NCI-H2171 treated with DMSO at 0.1 percent for 48 hours (cell line): ENCODE measurements at regions not wholly inside any gene's neighbourhood (a gene's known extent, or its start where the extent isn't known, plus 50 kb on each side); places are given as distances from the start of the nearest gene placed in this dataset.
"Not testable (repeated sequence)": the region's sequence is repeated elsewhere in the genome, so short reads cannot be mapped to it uniquely, and the experiment has no call there.

ENCODE experiments used
- DNase-seq: peaks from one replicate; lab custom pipeline; 2025; lab: John Stamatoyannopoulos, UW

- DNase-seq = peak; percentile 31
Measured at GRCh38 chr11:87878373-87878825, 296.8 kb downstream of the RAB38 start.

GRCh38 chr11:87871056-87871455 is 304.2 kb downstream of the RAB38 start:
- DNase-seq = peak; percentile 66

GRCh38 chr11:87870086-87870485 is 305.2 kb downstream of the RAB38 start:
- DNase-seq = no peak

- DNase-seq = peak; percentile 26
Measured at GRCh38 chr11:87866951-87867350, 308.3 kb downstream of the RAB38 start.

GRCh38 chr11:87861030-87861429 is 314.2 kb downstream of the RAB38 start:
- DNase-seq = no peak

GRCh38 chr11:87859636-87860035 is 315.6 kb downstream of the RAB38 start:
- DNase-seq = peak; percentile 21

- DNase-seq = no peak
Measured at GRCh38 chr11:87851827-87852226, 323.4 kb downstream of the RAB38 start.

- DNase-seq = no peak
Measured at GRCh38 chr11:87851234-87851633, 324.0 kb downstream of the RAB38 start.

- no peak for DNase-seq
Measured at GRCh38 chr11:87849216-87849615, 326.0 kb downstream of the RAB38 start.

GRCh38 chr11:87840786-87841185 is 334.5 kb downstream of the RAB38 start:
- no peak for DNase-seq

- DNase-seq = no peak
Measured at GRCh38 chr11:87832211-87832610, 343.0 kb downstream of the RAB38 start.

GRCh38 chr11:87820011-87820410 is 355.2 kb downstream of the RAB38 start:
- no peak for DNase-seq

- peak; percentile 60 for DNase-seq
Measured at GRCh38 chr11:87819151-87819550, 356.1 kb downstream of the RAB38 start.

- DNase-seq = no peak
Measured at GRCh38 chr11:87812571-87813365, 362.5 kb downstream of the RAB38 start.

- DNase-seq = no peak
Measured at GRCh38 chr11:87810486-87810885, 364.8 kb downstream of the RAB38 start.

GRCh38 chr11:87809256-87809655 is 366.0 kb downstream of the RAB38 start:
- no peak for DNase-seq

GRCh38 chr11:87804176-87804575 is 371.1 kb downstream of the RAB38 start:
- no peak for DNase-seq

- no peak for DNase-seq
Measured at GRCh38 chr11:87803748-87804147, 371.5 kb downstream of the RAB38 start.

GRCh38 chr11:87784862-87785261 is 390.4 kb downstream of the RAB38 start:
- DNase-seq = not testable (repeated sequence)

- no peak for DNase-seq
Measured at GRCh38 chr11:87780068-87780413, 395.2 kb downstream of the RAB38 start.

- DNase-seq = no peak
Measured at GRCh38 chr11:87779276-87780067, 395.8 kb downstream of the RAB38 start.

- no peak for DNase-seq
Measured at GRCh38 chr11:87778357-87778756, 396.9 kb downstream of the RAB38 start.

GRCh38 chr11:87775036-87775435 is 400.2 kb downstream of the RAB38 start:
- DNase-seq = peak; percentile 35
